ENCODE measurements at regions not wholly inside any gene's neighbourhood (a gene's known extent, or its start where the extent isn't known, plus 50 kb on each side); places are given as distances from the start of the nearest gene placed in this dataset.
"Not testable (repeated sequence)": the region's sequence is repeated elsewhere in the genome, so short reads cannot be mapped to it uniquely, and the experiment has no call there.

GRCh38 chr6:43932259-43933147 is 162.5 kb downstream of the VEGFA start:
- no peak for DNase-seq

- DNase-seq = no peak
Measured at GRCh38 chr6:43931201-43931600, 161.2 kb downstream of the VEGFA start.

GRCh38 chr6:43930440-43931154 is 160.6 kb downstream of the VEGFA start:
- DNase-seq = no peak

GRCh38 chr6:43929511-43929910 is 159.5 kb downstream of the VEGFA start:
- no peak for DNase-seq

- DNase-seq = no peak
Measured at GRCh38 chr6:43927532-43928210, 157.7 kb downstream of the VEGFA start.

GRCh38 chr6:43926634-43927531 is 156.9 kb downstream of the VEGFA start:
- no peak for DNase-seq

- DNase-seq = not testable (repeated sequence)
Measured at GRCh38 chr6:43925636-43926139, 155.7 kb downstream of the VEGFA start.

GRCh38 chr6:43924222-43924702 is 154.3 kb downstream of the VEGFA start:
- peak; percentile 73 for DNase-seq

- DNase-seq = no peak
Measured at GRCh38 chr6:43923376-43924221, 153.6 kb downstream of the VEGFA start.

GRCh38 chr6:43922426-43923375 is 152.7 kb downstream of the VEGFA start:
- DNase-seq = no peak

GRCh38 chr6:43921548-43922425 is 151.8 kb downstream of the VEGFA start:
- DNase-seq = no peak

GRCh38 chr6:43921039-43921438 is 151.0 kb downstream of the VEGFA start:
- DNase-seq = no peak

GRCh38 chr6:43919774-43920173 is 149.8 kb downstream of the VEGFA start:
- no peak for DNase-seq

GRCh38 chr6:43917878-43918382 is 147.9 kb downstream of the VEGFA start:
- no peak for DNase-seq

GRCh38 chr6:43916924-43917877 is 147.2 kb downstream of the VEGFA start:
- DNase-seq = no peak

GRCh38 chr6:43915986-43916923 is 146.2 kb downstream of the VEGFA start:
- no peak for DNase-seq

Measured in RPMI8226 (cell line).